ENCODE measurements at regions not wholly inside any gene's neighbourhood (a gene's known extent, or its start where the extent isn't known, plus 50 kb on each side); places are given as distances from the start of the nearest gene placed in this dataset.
"Not testable (repeated sequence)": the region's sequence is repeated elsewhere in the genome, so short reads cannot be mapped to it uniquely, and the experiment has no call there.

- DNase-seq (ENCODE audit: low spot score) = no peak
Observed at GRCh38 chr5:68803881-68804319, 289.9 kb upstream of the SLC30A5 start.

- no peak for DNase-seq (ENCODE audit: low spot score)
Observed at GRCh38 chr5:68804343-68804742, 289.5 kb upstream of the SLC30A5 start.

GRCh38 chr5:68805444-68805843 is 288.4 kb upstream of the SLC30A5 start:
- no peak for DNase-seq (ENCODE audit: low spot score)

GRCh38 chr5:68817632-68818031 is 276.2 kb upstream of the SLC30A5 start:
- DNase-seq (ENCODE audit: low spot score) = no peak

- no peak for DNase-seq (ENCODE audit: low spot score)
Observed at GRCh38 chr5:68818057-68818695, 275.6 kb upstream of the SLC30A5 start.

GRCh38 chr5:68818870-68819269 is 274.9 kb upstream of the SLC30A5 start:
- DNase-seq (ENCODE audit: low spot score) = no peak

GRCh38 chr5:68821056-68821455 is 272.8 kb upstream of the SLC30A5 start:
- no peak for DNase-seq (ENCODE audit: low spot score)

- DNase-seq (ENCODE audit: low spot score) = no peak
Observed at GRCh38 chr5:68822796-68823195, 271.0 kb upstream of the SLC30A5 start.

GRCh38 chr5:68823301-68823700 is 270.5 kb upstream of the SLC30A5 start:
- DNase-seq (ENCODE audit: low spot score) = no peak

GRCh38 chr5:68830377-68830898 is 263.4 kb upstream of the SLC30A5 start:
- DNase-seq (ENCODE audit: low spot score) = no peak

- DNase-seq (ENCODE audit: low spot score) = no peak
Observed at GRCh38 chr5:68834491-68834981, 259.3 kb upstream of the SLC30A5 start.

GRCh38 chr5:68838157-68838718 is 255.6 kb upstream of the SLC30A5 start:
- DNase-seq (ENCODE audit: low spot score) = no peak

GRCh38 chr5:68839019-68839552 is 254.7 kb upstream of the SLC30A5 start:
- DNase-seq (ENCODE audit: low spot score) = no peak

- DNase-seq (ENCODE audit: low spot score) = no peak
Observed at GRCh38 chr5:68843624-68844364, 250.0 kb upstream of the SLC30A5 start.

- DNase-seq (ENCODE audit: low spot score) = no peak
Observed at GRCh38 chr5:68845131-68845530, 248.7 kb upstream of the SLC30A5 start.

GRCh38 chr5:68846828-68847227 is 247.0 kb upstream of the SLC30A5 start:
- no peak for DNase-seq (ENCODE audit: low spot score)

- peak; percentile 58 for DNase-seq (ENCODE audit: low spot score)
Observed at GRCh38 chr5:68848091-68848490, 245.7 kb upstream of the SLC30A5 start.

- no peak for DNase-seq (ENCODE audit: low spot score)
Observed at GRCh38 chr5:68849103-68849502, 244.7 kb upstream of the SLC30A5 start.

GRCh38 chr5:68849906-68850305 is 243.9 kb upstream of the SLC30A5 start:
- no peak for DNase-seq (ENCODE audit: low spot score)

GRCh38 chr5:68861099-68861498 is 232.7 kb upstream of the SLC30A5 start:
- DNase-seq (ENCODE audit: low spot score) = no peak

- no peak for DNase-seq (ENCODE audit: low spot score)
Observed at GRCh38 chr5:68862560-68862959, 231.3 kb upstream of the SLC30A5 start.

- DNase-seq (ENCODE audit: low spot score) = not testable (repeated sequence)
Observed at GRCh38 chr5:68865192-68865591, 228.6 kb upstream of the SLC30A5 start.
